HFFc6 (cell line): ENCODE measurements at regions not wholly inside any gene's neighbourhood (a gene's known extent, or its start where the extent isn't known, plus 50 kb on each side); places are given as distances from the start of the nearest gene placed in this dataset.

Experiments
- DNase-seq: peaks from one replicate; pipeline ENCODE4 v3.0.0-alpha.2; 2018
- H3K27ac Mint-ChIP-seq: 2 replicates; pipeline ENCODE4 v1.8.0; 2020; ENCODE audit warnings: mild to moderate bottlenecking, mixed read lengths
- H3K27me3 Mint-ChIP-seq: 2 replicates; pipeline ENCODE4 v1.8.0; 2021; ENCODE audit warnings: mild to moderate bottlenecking, moderate library complexity, mixed read lengths; ENCODE audit not compliant: insufficient read depth
- H3K36me3 Mint-ChIP-seq: 2 replicates; pipeline ENCODE4 v1.8.0; 2021; ENCODE audit warnings: low read depth, mixed read lengths
- H3K4me1 Mint-ChIP-seq: 2 replicates; pipeline ENCODE4 v1.8.0; 2020; ENCODE audit warnings: low read depth, mixed read lengths
- H3K4me3 Mint-ChIP-seq: 2 replicates; pipeline ENCODE4 v1.8.0; 2020; ENCODE audit warnings: mild to moderate bottlenecking, moderate library complexity, mixed read lengths
- H3K9me3 Mint-ChIP-seq: 2 replicates; pipeline ENCODE4 v1.8.0; 2020; ENCODE audit warnings: mild to moderate bottlenecking, mixed read lengths
- TF ChIP-seq, protein P1 (sequence below): fragments of 200-600 bp; sonication (generic); IDR thresholded peaks from 2 replicates; pipeline ENCODE4 v1.5.0; 2021; ENCODE audit warnings: antibody characterized with exemption, mild to moderate bottlenecking

DNA sequence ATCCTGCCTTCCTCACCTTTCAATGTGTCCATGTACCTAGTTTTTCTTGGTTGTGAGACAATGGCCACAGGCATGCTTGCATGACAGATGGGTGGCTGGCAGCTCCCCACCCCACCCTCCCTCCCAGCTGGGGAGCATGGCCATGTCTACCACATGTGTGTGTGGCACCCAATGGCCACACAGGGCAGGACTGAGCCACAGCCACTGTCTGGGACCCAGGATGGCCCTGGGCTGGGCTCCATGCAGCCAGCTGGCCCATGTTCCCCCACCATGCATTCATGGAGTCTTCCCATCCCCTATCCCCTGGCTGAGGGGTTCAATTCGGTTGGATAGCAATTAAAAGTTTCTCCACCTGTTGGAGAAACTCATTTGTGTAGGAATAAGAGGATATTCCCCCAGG lies 566.0 kb upstream of the USP15 start:
- Mint-ChIP-seq H3K4me3 (no peak overlapping the region), H3K4me1 (no peaks in the 10 kb centered on the region), H3K36me3 (peaks cover 5% of the 10 kb centered on the region), H3K27me3 (no peaks in the 10 kb centered on the region), H3K27ac (no peak overlapping the region), H3K9me3 (peaks cover 39% of the 10 kb centered on the region)
- DNase-seq: no peak
- TF ChIP-seq, protein P1, sequence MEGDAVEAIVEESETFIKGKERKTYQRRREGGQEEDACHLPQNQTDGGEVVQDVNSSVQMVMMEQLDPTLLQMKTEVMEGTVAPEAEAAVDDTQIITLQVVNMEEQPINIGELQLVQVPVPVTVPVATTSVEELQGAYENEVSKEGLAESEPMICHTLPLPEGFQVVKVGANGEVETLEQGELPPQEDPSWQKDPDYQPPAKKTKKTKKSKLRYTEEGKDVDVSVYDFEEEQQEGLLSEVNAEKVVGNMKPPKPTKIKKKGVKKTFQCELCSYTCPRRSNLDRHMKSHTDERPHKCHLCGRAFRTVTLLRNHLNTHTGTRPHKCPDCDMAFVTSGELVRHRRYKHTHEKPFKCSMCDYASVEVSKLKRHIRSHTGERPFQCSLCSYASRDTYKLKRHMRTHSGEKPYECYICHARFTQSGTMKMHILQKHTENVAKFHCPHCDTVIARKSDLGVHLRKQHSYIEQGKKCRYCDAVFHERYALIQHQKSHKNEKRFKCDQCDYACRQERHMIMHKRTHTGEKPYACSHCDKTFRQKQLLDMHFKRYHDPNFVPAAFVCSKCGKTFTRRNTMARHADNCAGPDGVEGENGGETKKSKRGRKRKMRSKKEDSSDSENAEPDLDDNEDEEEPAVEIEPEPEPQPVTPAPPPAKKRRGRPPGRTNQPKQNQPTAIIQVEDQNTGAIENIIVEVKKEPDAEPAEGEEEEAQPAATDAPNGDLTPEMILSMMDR: no peak

DNA sequence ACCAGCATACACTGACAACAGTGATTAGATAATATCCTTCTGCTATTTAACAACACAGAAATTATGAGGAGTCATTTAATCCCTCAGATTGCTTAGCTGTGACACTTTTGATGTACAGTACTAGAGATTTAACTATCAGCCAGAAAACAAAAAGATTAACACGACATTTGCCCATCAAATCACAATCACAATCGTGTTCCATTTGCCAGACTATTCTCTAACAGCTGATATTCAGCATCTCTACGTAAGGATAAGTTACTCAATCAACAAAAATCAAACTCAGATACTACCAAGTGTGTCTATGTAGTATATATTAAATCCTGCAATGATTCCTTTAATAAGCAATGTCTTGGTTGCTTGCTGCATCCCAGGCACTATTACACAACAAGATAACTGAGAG lies 558.7 kb upstream of the USP15 start:
- Mint-ChIP-seq H3K4me1 (no peaks in the 10 kb centered on the region), H3K27ac (no peak overlapping the region), H3K27me3 (no peaks in the 10 kb centered on the region), H3K9me3 (peaks cover 27% of the 10 kb centered on the region), H3K4me3 (no peak overlapping the region), H3K36me3 (no peaks in the 10 kb centered on the region)
- TF ChIP-seq, protein P1: no peak
- no peak for DNase-seq

DNA sequence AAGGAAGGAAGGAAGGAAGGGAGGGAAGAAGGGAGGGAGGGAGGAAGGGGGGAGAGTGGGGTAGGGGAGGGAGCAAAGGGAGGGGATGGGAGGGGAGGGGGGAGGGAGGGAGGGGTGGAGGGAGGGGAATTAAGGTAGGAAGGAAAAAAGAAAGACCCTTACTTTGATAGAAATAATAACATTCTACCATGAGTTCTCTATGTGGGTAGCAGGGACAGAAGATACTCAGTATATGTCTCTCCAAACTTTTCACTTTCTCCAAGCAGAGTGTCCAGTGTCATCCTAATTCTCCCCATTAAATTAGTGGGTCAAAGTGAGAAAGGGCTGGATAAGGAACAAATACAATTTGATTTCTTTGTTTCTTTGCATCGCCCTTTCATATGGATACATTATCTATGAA lies 553.4 kb upstream of the USP15 start:
- DNase-seq: no peak
- H3K4me3 Mint-ChIP-seq: no peak overlapping the region
- no peaks in the 10 kb centered on the region for H3K27me3 Mint-ChIP-seq
- H3K27ac Mint-ChIP-seq: no peak overlapping the region
- TF ChIP-seq, protein P1: no peak
- H3K36me3 Mint-ChIP-seq: no peaks in the 10 kb centered on the region
- H3K4me1 Mint-ChIP-seq: no peaks in the 10 kb centered on the region
- peaks cover 12% of the 10 kb centered on the region for H3K9me3 Mint-ChIP-seq

DNA sequence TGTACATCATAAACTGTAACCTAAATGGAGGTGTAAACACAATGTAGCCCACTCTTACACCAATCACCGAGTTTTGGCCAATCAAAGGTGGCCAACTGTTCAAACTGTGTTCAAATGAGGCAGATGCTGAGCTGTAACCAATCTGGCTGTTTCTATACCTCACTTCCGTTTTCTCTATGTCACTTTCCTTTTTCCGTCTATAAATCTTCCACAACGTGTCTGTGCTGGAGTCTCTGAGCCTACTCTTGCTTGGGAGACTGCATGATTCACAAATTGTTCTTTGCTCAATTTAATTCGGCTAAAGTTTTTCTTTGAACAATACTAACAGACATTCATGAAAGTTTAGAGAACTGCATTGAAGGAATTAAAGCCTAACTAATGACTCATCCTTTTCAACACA lies 547.1 kb upstream of the USP15 start:
- H3K4me3 Mint-ChIP-seq: no peak overlapping the region
- TF ChIP-seq, protein P1: no peak
- no peak for DNase-seq
- no peak overlapping the region for H3K27ac Mint-ChIP-seq
- H3K36me3 Mint-ChIP-seq: no peaks in the 10 kb centered on the region
- no peaks in the 10 kb centered on the region for H3K4me1 Mint-ChIP-seq
- H3K27me3 Mint-ChIP-seq: no peaks in the 10 kb centered on the region
- peaks cover 15% of the 10 kb centered on the region for H3K9me3 Mint-ChIP-seq

DNA sequence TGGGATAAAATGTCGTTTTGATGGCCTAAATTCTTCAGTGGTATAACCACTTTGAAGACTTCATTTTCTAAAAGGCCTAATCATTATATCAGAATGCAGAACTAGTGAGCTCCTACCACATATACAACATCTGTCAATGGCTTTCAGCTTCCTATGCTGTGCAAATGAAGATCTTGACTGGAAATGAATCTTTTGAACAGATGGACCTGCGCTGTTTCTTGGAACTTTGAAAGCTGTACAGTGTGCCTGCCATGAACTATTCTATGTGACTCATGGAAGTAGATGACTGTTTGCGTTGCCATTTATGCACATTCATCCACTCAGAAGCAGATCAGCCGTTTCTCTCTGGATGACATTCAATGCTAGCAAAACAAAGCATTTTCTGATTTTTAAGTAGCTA lies 542.2 kb upstream of the USP15 start:
- Mint-ChIP-seq H3K36me3 (no peaks in the 10 kb centered on the region), H3K9me3 (peaks cover 24% of the 10 kb centered on the region), H3K4me3 (no peak overlapping the region), H3K4me1 (no peaks in the 10 kb centered on the region), H3K27me3 (no peaks in the 10 kb centered on the region), H3K27ac (no peak overlapping the region)
- TF ChIP-seq, protein P1: no peak
- DNase-seq: no peak

DNA sequence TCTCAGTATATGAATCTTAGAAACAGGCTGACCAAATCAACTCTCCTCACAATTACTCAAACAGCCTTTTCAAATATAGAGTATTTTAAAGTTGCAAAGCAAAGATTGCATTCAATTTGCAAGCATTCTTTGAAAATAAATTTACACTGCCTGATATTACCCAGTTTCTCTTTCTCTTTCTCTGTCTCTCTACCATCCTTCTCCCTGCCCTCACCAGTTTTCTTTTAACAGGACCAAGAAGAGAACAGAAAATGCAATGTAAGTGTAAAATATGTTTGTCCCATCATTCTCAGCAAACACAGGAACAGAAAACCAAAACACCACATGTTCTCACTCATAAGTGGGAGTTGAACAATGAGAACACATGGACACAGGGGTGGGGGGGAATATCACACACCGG lies 520.3 kb upstream of the USP15 start:
- H3K36me3 Mint-ChIP-seq: no peaks in the 10 kb centered on the region; the same call in 1 of the 2 replicates
- TF ChIP-seq, protein P1: no peak
- H3K9me3 Mint-ChIP-seq: peaks cover 28% of the 10 kb centered on the region
- H3K4me1 Mint-ChIP-seq: no peaks in the 10 kb centered on the region
- H3K27me3 Mint-ChIP-seq: no peaks in the 10 kb centered on the region
- no peak for DNase-seq
- H3K4me3 Mint-ChIP-seq: no peak overlapping the region
- H3K27ac Mint-ChIP-seq: no peak overlapping the region
